NCI-H345 treated with DMSO at 0.1 percent for 48 hours (cell line): ENCODE measurements at regions not wholly inside any gene's neighbourhood (a gene's known extent, or its start where the extent isn't known, plus 50 kb on each side); places are given as distances from the start of the nearest gene placed in this dataset.
"Not testable (repeated sequence)": the region's sequence is repeated elsewhere in the genome, so short reads cannot be mapped to it uniquely, and the experiment has no call there.

Experiments used
- DNase-seq: peaks from one replicate; lab custom pipeline; 2025; ENCODE audit not compliant: unreplicated experiment; lab: John Stamatoyannopoulos, UW

DNA sequence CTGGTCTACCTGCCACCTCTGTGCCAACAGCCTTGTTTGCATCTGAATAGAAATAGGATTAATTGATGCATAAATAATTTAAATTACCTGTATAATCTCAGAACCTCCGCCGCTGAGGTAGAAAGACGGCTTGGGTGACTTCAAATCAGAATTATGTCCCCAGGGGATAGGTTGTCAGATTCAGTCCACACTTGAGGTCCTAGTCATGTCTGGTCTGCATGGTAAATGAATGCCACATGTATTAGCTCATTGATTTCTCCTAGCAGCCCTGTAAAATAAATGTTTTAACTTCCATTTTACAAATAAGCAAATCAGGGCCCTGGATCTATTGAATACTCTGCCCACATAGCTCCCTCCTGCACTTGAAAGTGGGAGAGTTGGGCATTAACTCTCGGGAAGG lies 368.0 kb upstream of the WWC1 start:
- DNase-seq, result no peak

DNA sequence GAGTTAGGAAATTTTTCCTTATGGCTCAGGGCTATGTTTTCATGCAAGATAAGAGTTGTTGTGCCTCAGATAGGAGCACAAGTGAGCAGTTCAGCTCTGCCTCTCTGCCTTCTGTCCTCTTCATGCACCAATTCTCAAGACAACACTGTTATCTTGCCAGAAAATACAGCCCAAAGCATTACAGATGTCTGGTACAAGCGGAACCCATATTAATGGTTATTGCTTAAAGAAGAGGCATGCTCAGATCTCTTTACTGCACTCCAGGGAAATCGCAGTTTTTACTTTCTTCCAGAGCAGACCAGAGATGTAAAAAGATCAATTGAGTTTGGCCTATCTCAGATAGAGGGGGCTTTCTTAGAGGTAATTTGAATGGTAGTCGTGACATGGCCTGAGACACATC lies 361.6 kb upstream of the WWC1 start:
- DNase-seq, result no peak

DNA sequence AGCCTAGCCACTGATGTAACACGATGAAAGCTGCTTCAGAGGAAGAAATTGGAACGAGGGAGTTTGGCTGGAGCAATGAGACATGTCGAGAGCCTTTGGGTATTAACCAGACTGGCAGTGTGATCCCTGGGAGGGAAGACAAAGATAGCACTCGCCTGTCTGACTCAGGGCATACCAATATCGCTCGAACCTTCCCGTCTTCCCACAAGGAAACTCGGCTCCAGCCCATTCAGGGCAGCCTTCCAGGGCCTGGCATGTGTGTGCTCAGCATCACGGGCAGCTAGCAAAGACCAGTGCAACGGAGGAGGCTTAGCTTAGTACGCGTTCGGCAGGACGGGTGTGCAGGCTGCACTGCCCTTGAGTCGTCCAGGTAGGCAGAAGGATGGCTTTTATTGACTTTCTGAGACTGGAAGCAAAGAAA lies 356.9 kb upstream of the WWC1 start:
- no peak for DNase-seq

DNA sequence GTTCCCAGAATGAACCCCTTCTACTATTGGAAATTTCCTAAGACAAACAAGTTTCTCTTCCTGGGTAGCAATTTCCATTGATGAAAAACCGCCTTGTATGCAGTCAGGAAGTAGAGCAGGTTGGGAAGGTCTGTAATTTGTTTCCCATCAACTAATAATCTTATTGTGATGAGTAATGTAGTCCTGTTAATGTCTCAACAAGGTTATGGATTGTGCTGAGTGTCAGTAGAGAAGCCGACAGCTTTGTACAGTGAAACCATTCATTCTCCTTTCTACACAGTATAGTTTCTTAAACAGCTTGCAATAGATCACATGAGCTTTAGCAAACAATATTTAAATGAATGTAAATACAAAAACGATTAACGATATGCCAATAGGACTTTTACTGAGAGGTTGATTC lies 355.4 kb upstream of the WWC1 start:
- no peak for DNase-seq

DNA sequence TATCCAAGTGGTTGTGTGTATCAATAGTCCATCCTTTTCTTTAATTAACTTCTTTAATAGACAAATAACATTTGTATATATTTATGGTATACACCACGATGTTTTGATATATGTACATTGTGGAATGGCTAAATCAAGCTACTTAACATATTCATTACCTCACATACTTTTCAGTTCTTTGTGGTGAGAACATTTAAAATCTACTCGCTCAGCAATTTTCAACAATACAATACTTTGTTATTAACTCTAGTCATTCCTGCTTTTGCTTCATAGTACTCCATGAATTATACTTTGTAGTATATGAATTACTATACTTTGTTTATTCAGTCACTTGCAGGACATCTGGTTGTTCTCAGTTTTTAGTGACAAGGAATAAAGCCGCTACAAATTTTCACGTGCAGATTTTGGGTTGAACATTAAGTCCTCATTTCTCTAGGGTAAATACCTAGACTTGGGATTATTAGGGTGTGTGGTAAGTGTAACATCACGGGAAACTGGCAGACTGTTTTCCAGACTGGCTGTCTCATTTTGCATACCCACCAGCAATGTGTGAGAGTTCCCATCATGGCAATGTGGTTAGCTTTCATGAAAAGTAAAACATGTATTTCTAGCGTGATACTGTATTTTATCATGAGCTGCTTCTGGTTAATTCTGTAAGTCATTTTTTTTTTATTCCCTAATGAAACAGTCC lies 354.4 kb upstream of the WWC1 start:
- DNase-seq, result no peak

DNA sequence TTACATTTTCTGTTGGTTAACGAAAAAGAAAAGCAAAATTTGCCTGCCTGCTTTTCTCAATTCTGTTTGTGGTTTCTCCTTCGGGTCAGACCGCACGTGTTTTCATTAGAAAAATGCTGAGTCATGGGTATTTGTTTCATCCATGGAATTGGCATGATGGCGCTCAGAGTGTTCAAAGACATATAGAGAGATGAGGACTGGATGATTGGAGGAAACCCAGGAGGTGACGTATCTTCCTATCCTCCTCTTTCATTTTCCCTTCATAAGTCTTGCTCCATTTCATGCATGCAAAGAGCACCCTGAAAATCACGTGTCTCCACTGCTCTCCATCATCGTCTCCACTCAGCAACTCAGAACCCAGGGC lies 353.8 kb upstream of the WWC1 start:
- no peak for DNase-seq

DNA sequence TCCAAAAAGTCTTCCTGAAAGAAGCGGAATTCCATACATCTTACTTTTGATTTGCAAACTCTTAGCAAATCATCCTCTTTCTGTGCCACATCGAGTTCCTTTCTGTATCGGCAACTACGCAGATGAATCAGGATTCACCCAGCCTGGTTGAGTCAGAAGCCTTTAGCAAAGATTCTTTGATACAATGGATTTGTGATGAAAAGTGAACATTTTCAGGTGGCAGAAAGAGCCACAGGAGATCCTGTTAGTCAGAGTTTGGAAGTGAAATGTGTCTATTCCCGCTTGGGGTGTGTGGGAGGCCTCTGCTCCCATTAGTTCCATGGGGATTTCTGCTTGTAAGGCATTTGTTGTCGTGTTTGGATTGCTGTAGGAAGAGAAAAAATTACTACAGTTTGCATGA lies 351.8 kb upstream of the WWC1 start:
- DNase-seq, result no peak

DNA sequence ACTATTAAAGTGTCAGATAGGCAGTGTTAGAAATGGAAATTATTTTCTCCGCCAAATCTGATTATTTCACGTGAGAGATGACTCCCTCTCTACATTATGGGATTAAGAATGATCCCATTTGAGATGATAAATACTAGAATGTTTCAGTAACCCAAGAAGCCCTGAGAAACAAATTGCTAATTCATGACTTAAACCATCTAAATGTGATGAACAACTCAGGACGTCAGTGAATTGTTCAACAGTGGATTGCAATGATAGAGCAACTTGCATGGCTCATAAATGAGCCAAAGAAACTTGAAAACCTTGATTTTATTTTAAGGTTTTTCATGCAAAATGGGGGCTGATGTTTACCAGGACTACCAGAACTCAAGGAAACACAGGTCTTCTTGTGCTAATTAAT lies 350.5 kb upstream of the WWC1 start:
- no peak for DNase-seq

DNA sequence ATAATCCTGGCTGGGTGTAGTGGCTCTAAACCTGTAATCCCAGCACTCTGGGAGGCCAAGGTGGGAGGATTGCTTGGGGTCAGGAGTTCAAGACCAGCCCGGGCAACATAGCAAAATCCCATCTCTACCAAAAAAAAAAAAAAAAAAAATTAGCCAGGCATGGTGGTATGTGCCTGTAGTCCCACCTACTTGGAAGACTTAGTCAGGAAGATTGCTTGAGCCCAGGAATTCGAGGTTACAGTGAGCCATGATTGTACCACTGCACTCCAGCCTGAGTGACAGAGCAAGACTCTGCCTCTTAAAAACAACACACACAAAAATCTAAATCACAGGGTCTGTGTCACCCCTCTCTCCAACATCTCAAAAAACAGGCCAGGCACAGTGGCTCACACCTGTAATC lies 349.9 kb upstream of the WWC1 start:
- DNase-seq, result not testable (repeated sequence)

DNA sequence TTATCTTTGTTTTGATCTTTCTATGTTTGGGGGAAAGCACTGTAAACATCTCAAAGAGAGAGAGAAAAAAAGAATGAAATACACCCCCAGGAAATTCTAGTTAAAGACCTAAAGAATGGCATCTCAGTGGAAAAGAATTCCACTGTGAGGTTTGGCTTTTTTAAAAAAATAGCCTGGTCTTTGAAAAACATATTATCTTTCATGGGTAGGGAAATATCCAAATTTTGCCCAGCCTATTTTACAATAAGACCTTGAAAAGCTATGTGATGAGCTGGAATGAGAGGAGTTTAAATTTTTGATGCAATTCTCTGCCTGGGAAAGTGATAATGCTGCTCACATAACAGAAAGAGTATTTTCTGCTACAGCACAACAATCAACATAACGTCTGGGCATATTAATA lies 348.1 kb upstream of the WWC1 start:
- DNase-seq, result no peak

DNA sequence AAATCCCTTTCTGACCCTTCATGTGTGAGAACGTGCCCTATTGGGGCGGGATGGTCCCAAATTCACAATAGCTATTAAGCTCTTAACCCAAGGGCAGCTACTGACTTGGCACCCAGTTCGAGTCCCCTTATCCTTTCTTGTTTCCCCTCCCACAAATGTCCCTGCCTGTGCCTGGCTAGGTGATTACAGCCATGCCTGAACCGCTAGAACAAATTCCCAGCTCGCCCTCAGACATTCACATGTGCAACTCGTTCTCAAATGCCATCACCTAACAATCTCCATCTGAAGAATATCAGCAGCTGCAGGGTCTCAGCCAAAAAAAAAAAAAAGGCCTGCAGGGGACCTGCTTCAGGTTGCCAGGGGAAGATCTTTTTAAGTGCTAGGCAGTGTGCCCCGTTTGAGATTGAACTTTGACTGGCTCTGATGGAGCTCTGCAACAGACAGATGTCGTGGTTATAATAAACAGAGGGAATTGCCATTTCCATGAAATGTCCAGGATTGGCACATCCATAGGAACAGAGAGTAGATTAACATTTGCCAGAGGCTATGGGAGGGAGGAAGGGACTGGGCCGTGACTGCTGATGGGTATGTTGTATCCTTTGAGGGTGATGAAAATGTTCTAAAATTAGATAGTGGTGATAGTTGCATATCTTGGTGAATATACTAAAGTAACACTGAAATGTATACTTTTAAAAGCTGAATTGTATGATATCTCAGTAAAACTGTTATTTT lies 347.2 kb upstream of the WWC1 start:
- DNase-seq, result no peak

DNA sequence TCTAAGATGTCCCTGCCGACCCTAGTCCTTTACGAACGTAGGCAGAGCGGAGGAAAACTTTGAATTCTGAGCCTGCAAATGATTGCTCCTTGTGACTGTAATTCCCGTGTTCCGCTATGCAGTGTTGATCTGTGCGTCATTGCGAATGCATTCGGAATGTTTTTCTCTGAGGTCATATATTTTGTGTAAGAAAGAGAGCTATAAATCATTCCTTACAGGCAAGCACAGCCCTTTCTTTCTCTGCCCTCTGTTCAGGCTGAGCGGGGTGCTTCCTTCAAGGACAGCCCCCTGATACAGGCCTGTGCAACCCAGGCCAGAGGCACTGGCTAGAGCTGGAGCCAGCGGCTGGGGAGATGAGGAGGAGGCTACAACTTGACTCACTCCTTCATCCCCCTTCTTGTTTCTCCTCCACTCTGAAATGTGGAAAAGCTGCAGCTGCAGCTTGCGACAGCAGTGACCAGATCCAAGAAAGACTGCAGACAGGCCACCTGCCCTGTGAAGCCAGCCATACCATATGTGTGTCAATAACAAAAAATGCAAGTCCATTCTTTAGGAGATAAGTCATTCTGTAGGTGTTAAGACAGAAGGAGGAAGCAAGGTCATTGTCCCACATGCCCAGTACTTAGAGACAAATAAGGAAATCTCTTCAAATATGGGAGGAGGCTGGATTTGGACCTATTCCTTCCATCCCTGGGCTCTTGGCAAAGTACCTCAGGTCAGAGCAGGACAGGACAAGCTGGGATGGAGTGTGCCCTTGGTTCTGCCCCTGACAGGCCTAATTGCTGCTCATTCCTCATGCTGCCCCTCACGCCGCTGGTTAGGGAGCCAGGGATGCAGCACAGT lies 345.7 kb upstream of the WWC1 start:
- DNase-seq, result no peak

DNA sequence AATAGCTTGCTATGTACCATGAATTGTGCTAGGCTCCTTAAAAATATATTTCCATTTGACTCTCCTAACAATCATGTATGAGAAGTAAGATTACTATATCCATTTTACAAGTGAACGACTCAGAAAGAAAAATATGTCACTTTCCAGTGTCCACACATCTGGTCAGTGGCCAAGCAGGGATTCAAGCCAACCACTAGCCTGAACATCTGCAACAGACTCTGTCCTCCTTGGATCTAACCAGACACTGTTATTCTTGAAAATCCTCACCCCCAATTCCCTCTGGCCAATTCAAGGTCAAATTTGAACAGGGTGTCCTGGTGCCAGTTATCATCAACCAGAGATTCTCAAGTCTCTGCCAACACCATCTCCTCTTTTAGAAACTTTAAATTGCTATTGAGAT lies 344.1 kb upstream of the WWC1 start:
- no peak for DNase-seq

DNA sequence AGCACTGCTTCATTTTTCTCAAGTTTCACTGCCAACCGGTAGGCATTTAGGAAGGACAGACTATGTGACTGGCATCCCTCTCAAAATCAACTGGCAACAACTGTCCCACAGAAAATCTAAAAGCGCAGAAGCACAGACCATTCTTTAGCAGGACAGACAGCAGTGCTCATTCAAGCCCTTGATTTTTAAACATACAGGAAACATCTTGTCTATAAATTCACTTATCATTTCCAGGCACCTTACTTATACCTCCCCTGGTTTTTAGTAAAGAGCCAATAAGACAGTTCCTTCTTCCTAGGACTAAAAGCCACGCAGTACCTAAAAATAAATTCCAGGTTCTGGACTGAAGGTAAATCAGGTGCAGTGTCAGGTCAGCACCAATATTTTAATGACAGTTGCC lies 343.2 kb upstream of the WWC1 start:
- no peak for DNase-seq

DNA sequence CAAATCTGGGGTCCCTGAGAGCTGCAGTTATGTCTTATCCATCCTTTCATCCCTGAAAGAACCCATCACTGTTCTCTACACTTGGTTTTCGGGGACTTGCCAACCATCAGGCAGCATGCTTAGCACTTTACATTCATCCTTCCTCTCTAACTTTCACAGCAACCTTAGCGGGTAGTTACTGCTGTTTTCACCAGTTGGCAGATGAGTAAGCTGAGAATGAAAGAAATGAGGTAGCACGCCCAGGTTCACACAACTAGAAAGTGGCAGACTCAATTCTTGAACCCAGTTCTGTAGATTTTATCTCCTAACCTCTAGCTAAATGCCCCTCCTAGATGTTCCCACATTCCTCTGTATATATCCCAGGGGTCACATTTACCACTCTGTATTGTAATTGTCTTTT lies 342.0 kb upstream of the WWC1 start:
- no peak for DNase-seq

DNA sequence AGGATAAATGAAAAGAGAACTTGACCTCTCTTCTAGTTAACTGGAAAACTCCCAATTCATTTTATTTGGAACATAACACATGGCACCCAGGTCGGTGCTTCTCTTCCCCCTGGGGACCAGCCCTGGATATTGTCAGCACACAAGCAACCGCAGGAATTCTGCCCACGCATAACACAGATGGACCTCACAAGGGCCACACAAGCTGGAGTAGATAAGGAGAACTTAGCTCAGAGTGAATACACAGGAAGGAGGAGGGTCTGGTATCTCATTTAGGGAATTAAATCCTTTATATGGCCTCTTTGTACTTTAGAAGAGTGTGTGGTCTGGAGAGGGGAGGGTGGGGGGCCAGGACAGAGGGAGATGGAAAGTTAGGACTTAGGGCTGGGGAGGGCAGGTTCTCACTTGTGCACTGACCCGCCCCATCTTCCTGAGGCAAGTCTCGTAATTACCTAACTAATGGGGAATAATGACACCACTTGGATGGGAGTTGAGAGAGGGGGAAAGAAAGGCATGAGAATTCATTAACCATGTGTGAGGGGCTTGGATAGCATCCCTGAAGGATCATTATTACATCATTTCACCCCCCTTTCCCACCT lies 341.2 kb upstream of the WWC1 start:
- DNase-seq, result no peak

DNA sequence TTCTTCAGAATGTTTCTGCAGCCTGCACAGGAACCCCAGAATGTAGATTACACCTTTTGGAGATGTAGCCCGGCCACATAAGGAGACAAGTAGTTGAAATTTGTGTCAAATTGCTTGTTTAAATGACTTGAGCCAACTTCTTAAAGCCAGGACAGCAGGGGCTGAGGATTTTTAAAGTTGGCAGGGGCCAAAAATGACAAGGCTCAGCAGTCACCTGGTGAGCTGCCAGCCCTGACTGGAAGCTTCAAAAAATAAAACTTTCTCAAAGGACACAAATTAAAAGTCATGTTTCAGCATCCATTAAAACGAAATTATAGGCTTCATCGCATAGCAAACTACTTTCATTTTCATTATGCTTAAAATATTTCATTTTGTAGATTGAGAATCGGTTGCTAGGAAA lies 340.3 kb upstream of the WWC1 start:
- no peak for DNase-seq

DNA sequence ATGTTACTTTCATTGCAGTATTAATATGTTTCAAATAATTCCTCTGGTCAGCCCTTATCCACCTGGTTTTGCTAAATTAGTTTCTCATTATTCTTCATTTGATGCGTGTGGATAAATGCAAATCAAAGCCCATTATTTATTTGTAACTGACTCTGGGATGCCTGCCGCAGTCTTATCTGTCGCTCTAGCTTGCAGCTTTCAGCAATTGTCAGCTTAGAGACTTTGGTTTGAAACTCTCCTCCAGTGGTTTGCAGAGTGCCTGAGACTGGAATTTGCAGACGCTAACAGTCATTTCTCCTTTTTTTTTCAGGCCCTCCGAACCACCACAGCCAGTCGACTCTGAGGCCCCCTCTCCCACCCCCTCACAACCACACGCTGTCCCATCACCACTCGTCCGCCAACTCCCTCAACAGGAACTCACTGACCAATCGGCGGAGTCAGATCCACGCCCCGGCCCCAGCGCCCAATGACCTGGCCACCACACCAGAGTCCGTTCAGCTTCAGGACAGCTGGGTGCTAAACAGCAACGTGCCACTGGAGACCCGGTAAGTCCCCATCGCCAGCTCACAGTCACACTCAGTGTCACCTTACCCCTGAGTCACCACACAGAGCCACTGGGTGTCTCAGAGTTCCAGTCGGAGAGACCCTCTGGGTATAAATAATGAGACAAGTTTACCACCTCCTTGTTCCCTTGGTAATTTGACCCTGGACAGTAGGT lies 339.0 kb upstream of the WWC1 start:
- no peak for DNase-seq

DNA sequence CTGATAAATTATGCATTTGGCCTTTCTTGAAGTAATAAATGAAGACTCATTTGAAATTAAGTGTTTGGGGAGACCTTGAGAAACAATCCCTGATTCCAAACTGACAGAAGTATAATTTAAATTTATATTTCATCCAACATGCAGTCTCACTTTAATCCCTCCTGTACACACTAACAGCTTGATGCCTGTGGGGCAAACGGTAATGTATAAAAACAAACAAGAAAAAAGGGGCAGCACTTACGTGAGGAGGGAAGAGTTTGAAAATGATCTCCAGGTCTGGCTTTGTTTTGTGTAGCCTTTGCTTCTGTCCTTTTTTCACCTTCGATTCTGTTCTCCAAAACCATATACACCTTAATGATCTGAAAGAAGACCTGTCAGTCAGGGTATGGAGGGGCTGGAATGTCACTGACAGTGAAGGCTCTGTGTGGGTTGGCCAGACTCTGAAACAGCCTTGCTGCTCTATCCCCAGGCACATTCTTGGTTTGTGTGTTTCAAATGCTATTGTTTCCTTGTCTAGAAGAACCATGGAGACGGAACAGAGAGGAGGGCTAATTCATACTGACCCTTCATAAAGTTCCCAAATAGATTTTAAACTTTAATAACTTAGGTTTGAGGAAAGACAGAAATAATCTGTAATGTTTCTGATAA lies 338.2 kb upstream of the WWC1 start:
- DNase-seq, result no peak

DNA sequence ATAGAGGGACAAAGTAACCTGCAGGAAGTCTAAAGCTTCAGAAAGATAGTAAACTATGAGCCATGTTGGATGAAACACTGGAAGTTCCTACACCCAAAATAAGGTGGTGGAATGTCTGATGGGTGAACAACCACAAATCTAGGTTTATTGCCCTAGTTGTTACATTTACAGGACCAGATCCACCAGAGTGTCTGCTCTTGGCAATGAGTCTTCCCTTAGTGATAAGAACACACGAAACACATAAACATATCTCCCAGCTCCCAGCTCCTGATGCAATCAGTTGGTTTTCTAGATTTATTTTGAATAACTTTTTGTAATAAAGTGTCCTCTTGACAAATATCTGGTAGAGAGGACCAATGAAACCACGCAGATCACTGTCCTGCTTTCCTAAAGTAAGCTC lies 329.7 kb upstream of the WWC1 start:
- DNase-seq, result no peak

DNA sequence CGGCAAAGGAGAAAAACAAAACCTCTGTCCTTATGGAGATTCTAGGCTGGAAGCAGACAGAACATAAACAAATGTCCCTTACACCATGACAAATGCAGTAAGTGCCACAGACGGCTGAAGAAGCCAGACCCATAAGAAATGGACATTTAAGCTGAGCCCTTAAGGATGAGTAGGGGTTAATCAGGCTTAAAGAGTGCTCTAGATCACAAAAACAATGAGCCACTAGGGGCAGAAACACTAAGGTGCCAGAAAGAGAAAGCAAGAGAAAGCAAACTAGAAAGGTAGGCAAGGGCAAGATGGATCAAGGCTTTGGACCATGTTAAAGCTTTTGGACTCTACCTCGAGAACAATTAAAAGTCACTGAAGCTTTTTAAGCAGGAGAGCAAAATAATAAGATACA lies 326.9 kb upstream of the WWC1 start:
- no peak for DNase-seq
